ENCODE measurements at regions not wholly inside any gene's neighbourhood (a gene's known extent, or its start where the extent isn't known, plus 50 kb on each side); places are given as distances from the start of the nearest gene placed in this dataset.

GRCh38 chr10:36559412-36560400 lies 565.7 kb upstream of the ANKRD30A start:
- Mint-ChIP-seq H3K27me3 (no peaks in the 10 kb centered on the region), H3K9me3 (ENCODE audit: low read depth) (peaks cover 4% of the 10 kb centered on the region), H3K36me3 (ENCODE audit: low read depth) (no peaks in the 10 kb centered on the region), H3K27ac (no peak overlapping the region), H3K4me3 (no peak overlapping the region), H3K4me1 (no peaks in the 10 kb centered on the region)
- ATAC-seq (no peak), DNase-seq (no peak)
- intact Hi-C loops (cut with DNase I, micrococcal nuclease): no loop called here
- CTCF ChIA-PET: no interaction called here
- POLR2A ChIA-PET: no interaction called here

GRCh38 chr10:36556468-36556867 lies 568.9 kb upstream of the ANKRD30A start:
- ATAC-seq: no peak
- intact Hi-C loops (cut with DNase I, micrococcal nuclease): no loop called here
- no peak for DNase-seq
- Mint-ChIP-seq H3K9me3 (ENCODE audit: low read depth) (peaks cover 6% of the 10 kb centered on the region), H3K36me3 (ENCODE audit: low read depth) (no peaks in the 10 kb centered on the region), H3K4me3 (no peak overlapping the region), H3K27me3 (no peaks in the 10 kb centered on the region), H3K27ac (no peak overlapping the region), H3K4me1 (no peaks in the 10 kb centered on the region)
- POLR2A ChIA-PET: no interaction called here
- CTCF ChIA-PET: interaction anchor here (0.6 kb wide), 1 partner anchor 1407 kb away, joined by 3 read pairs; no protein-coding TSS in a partner anchor

GRCh38 chr10:36555036-36555435 lies 570.4 kb upstream of the ANKRD30A start:
- H3K4me3 Mint-ChIP-seq: no peak overlapping the region
- no peak for DNase-seq
- POLR2A ChIA-PET: no interaction called here
- CTCF ChIA-PET: no interaction called here
- H3K9me3 Mint-ChIP-seq (ENCODE audit: low read depth): peaks cover 8% of the 10 kb centered on the region
- H3K4me1 Mint-ChIP-seq: no peaks in the 10 kb centered on the region
- ATAC-seq: no peak
- no peak overlapping the region for H3K27ac Mint-ChIP-seq
- H3K36me3 Mint-ChIP-seq (ENCODE audit: low read depth): no peaks in the 10 kb centered on the region
- no peaks in the 10 kb centered on the region for H3K27me3 Mint-ChIP-seq
- intact Hi-C loops (cut with DNase I, micrococcal nuclease): no loop called here

- no peak for DNase-seq
Observed at GRCh38 chr10:36547965-36548364, 577.4 kb upstream of the ANKRD30A start.

GRCh38 chr10:36542493-36542892 lies 582.9 kb upstream of the ANKRD30A start:
- intact Hi-C loops (cut with DNase I, micrococcal nuclease): no loop called here
- H3K9me3 Mint-ChIP-seq (ENCODE audit: low read depth): peaks cover 4% of the 10 kb centered on the region
- ATAC-seq: no peak

More at GRCh38 chr10:36547965-36548364, 577.4 kb upstream of the ANKRD30A start:
- CTCF ChIA-PET: no interaction called here
- H3K27ac Mint-ChIP-seq: no peak overlapping the region
- POLR2A ChIA-PET: no interaction called here
- H3K4me1 Mint-ChIP-seq: no peaks in the 10 kb centered on the region
- ATAC-seq: no peak
- no peak overlapping the region for H3K4me3 Mint-ChIP-seq
- intact Hi-C loops (cut with DNase I, micrococcal nuclease): no loop called here
- H3K9me3 Mint-ChIP-seq (ENCODE audit: low read depth): peaks cover 12% of the 10 kb centered on the region
- no peaks in the 10 kb centered on the region for H3K36me3 Mint-ChIP-seq (ENCODE audit: low read depth)
- no peaks in the 10 kb centered on the region for H3K27me3 Mint-ChIP-seq

GRCh38 chr10:36540611-36541010 lies 584.8 kb upstream of the ANKRD30A start:
- H3K4me1 Mint-ChIP-seq: no peaks in the 10 kb centered on the region
- H3K27ac Mint-ChIP-seq: no peak overlapping the region
- ChIA-PET POLR2A (no interaction called here), CTCF (no interaction called here)
- intact Hi-C loops (cut with DNase I, micrococcal nuclease): no loop called here
- H3K4me3 Mint-ChIP-seq: no peak overlapping the region
- ATAC-seq (no peak), DNase-seq (no peak)
- no peaks in the 10 kb centered on the region for H3K36me3 Mint-ChIP-seq (ENCODE audit: low read depth)
- peaks cover 2% of the 10 kb centered on the region for H3K9me3 Mint-ChIP-seq (ENCODE audit: low read depth)
- H3K27me3 Mint-ChIP-seq: no peaks in the 10 kb centered on the region

More at GRCh38 chr10:36542493-36542892, 582.9 kb upstream of the ANKRD30A start:
- H3K27ac Mint-ChIP-seq: no peak overlapping the region
- ChIA-PET POLR2A (no interaction called here), CTCF (no interaction called here)
- H3K36me3 Mint-ChIP-seq (ENCODE audit: low read depth): no peaks in the 10 kb centered on the region
- no peak for DNase-seq
- no peaks in the 10 kb centered on the region for H3K27me3 Mint-ChIP-seq
- no peaks in the 10 kb centered on the region for H3K4me1 Mint-ChIP-seq
- H3K4me3 Mint-ChIP-seq: no peak overlapping the region

GRCh38 chr10:36538953-36539586 lies 586.3 kb upstream of the ANKRD30A start:
- ChIA-PET POLR2A (no interaction called here), CTCF (no interaction called here)
- no peak for ATAC-seq
- Mint-ChIP-seq H3K9me3 (ENCODE audit: low read depth) (peaks cover 2% of the 10 kb centered on the region), H3K27me3 (no peaks in the 10 kb centered on the region), H3K4me1 (no peaks in the 10 kb centered on the region), H3K27ac (no peak overlapping the region), H3K4me3 (no peak overlapping the region), H3K36me3 (ENCODE audit: low read depth) (no peaks in the 10 kb centered on the region)
- DNase-seq: no peak
- intact Hi-C loops (cut with DNase I, micrococcal nuclease): no loop called here

- Mint-ChIP-seq H3K27me3 (no peaks in the 10 kb centered on the region), H3K36me3 (ENCODE audit: low read depth) (no peaks in the 10 kb centered on the region), H3K27ac (no peak overlapping the region), H3K4me1 (no peaks in the 10 kb centered on the region), H3K9me3 (ENCODE audit: low read depth) (peaks cover under 1% of the 10 kb centered on the region), H3K4me3 (no peak overlapping the region)
- ChIA-PET POLR2A (no interaction called here), CTCF (no interaction called here)
- DNase-seq (peak; percentile 4), ATAC-seq (no peak)
- intact Hi-C loops (cut with DNase I, micrococcal nuclease): no loop called here
Observed at GRCh38 chr10:36534471-36535002, 590.9 kb upstream of the ANKRD30A start.

GRCh38 chr10:36533861-36534260 lies 591.5 kb upstream of the ANKRD30A start:
- Mint-ChIP-seq H3K4me3 (no peak overlapping the region), H3K27ac (no peak overlapping the region), H3K36me3 (ENCODE audit: low read depth) (no peaks in the 10 kb centered on the region), H3K9me3 (ENCODE audit: low read depth) (peaks cover 2% of the 10 kb centered on the region), H3K27me3 (no peaks in the 10 kb centered on the region), H3K4me1 (no peaks in the 10 kb centered on the region)
- intact Hi-C loops (cut with DNase I, micrococcal nuclease): no loop called here
- DNase-seq (no peak), ATAC-seq (no peak)
- ChIA-PET CTCF (no interaction called here), POLR2A (no interaction called here)

GRCh38 chr10:36533316-36533715 lies 592.1 kb upstream of the ANKRD30A start:
- CTCF ChIA-PET: no interaction called here
- no peak overlapping the region for H3K4me3 Mint-ChIP-seq
- POLR2A ChIA-PET: no interaction called here
- no peaks in the 10 kb centered on the region for H3K4me1 Mint-ChIP-seq
- H3K9me3 Mint-ChIP-seq (ENCODE audit: low read depth): peaks cover 2% of the 10 kb centered on the region
- intact Hi-C loops (cut with DNase I, micrococcal nuclease): no loop called here
- no peaks in the 10 kb centered on the region for H3K27me3 Mint-ChIP-seq
- DNase-seq (no peak), ATAC-seq (no peak)
- H3K36me3 Mint-ChIP-seq (ENCODE audit: low read depth): no peaks in the 10 kb centered on the region
- no peak overlapping the region for H3K27ac Mint-ChIP-seq

GRCh38 chr10:36531621-36532020 lies 593.8 kb upstream of the ANKRD30A start:
- intact Hi-C loops (cut with DNase I, micrococcal nuclease): no loop called here
- Mint-ChIP-seq H3K4me3 (no peak overlapping the region), H3K9me3 (ENCODE audit: low read depth) (peaks cover 4% of the 10 kb centered on the region), H3K27me3 (no peaks in the 10 kb centered on the region), H3K27ac (no peak overlapping the region), H3K4me1 (no peaks in the 10 kb centered on the region), H3K36me3 (ENCODE audit: low read depth) (no peaks in the 10 kb centered on the region)
- ChIA-PET POLR2A (no interaction called here), CTCF (no interaction called here)
- DNase-seq: no peak
- ATAC-seq: no peak

GRCh38 chr10:36526033-36526432 lies 599.4 kb upstream of the ANKRD30A start:
- Mint-ChIP-seq H3K36me3 (ENCODE audit: low read depth) (no peaks in the 10 kb centered on the region), H3K4me3 (no peak overlapping the region), H3K9me3 (ENCODE audit: low read depth) (peaks cover 9% of the 10 kb centered on the region), H3K27ac (no peak overlapping the region), H3K27me3 (no peaks in the 10 kb centered on the region), H3K4me1 (no peaks in the 10 kb centered on the region)
- ChIA-PET CTCF (no interaction called here), POLR2A (no interaction called here)
- intact Hi-C loops (cut with DNase I, micrococcal nuclease): no loop called here
- DNase-seq: no peak
- ATAC-seq: no peak

Data from activated CD4-positive, alpha-beta T cell treated with anti-CD3 and anti-CD28 coated beads for 36 hours (primary cell).